ENCODE measurements at regions not wholly inside any gene's neighbourhood (a gene's known extent, or its start where the extent isn't known, plus 50 kb on each side); places are given as distances from the start of the nearest gene placed in this dataset.
"Not testable (repeated sequence)": the region's sequence is repeated elsewhere in the genome, so short reads cannot be mapped to it uniquely, and the experiment has no call there.

GRCh38 chr18:40119581-40119980 is 1835.5 kb upstream of the PIK3C3 start:
- TF ChIP-seq CTCF (conservative IDR thresholded peaks at IDR 0.05; ENCODE audit: low read depth, low read length); EZH2 (IDR thresholded peaks at IDR 0.05; ENCODE audit: low read length, unreplicated experiment); EZH2phosphoT487 (IDR thresholded peaks at IDR 0.05; ENCODE audit: borderline replicate concordance, low read length): not testable (repeated sequence)
